HG03045 (cell line): ENCODE measurements at regions not wholly inside any gene's neighbourhood (a gene's known extent, or its start where the extent isn't known, plus 50 kb on each side); places are given as distances from the start of the nearest gene placed in this dataset.

Experiments
- ATAC-seq: cut with Tn5 transposase; IDR thresholded peaks from one replicate; pipeline ENCODE4 v1.9.1; 2021; ENCODE audit warnings: mild to moderate bottlenecking, moderate library complexity; ENCODE audit not compliant: unreplicated experiment

DNA sequence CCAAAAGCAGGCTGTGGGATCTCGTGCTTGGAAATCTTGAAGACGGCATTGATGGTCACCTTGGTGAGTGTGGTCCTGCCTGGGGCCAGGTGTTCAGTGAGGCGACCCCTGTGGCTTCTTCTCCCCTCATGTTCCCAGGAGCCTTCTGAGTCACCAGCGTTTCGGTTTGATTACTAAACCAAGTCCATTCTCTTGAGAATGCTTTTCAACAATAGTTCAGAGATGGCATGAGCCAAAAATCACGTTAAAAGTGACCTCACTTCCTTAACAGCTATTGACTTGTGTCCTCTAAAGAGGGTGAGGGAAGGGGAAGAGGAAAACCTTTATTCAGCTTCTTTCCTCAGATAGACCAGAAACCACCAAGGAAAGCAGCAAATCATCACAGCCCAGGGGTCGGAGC is 315.2 kb downstream of the GATA3 start:
- no peak for ATAC-seq

DNA sequence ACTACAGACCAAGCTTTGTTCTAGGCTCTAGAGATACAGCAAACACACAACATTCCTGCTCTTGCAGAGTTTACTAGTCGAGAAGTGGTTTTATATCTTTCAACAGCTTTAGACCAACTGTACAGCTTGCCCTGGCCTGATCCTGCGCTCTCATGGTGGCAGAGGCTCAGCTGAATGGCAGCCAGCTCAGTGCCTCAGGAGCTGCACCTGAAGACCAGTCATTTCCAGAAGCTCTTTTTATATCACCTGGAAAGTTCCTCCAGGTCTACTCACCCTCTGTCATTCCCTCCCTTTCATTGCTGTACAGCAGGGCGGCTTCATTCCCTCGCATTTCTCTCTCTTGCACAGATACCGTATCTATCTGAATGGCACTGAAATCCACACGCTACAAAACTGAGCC is 319.8 kb downstream of the GATA3 start:
- no peak for ATAC-seq

DNA sequence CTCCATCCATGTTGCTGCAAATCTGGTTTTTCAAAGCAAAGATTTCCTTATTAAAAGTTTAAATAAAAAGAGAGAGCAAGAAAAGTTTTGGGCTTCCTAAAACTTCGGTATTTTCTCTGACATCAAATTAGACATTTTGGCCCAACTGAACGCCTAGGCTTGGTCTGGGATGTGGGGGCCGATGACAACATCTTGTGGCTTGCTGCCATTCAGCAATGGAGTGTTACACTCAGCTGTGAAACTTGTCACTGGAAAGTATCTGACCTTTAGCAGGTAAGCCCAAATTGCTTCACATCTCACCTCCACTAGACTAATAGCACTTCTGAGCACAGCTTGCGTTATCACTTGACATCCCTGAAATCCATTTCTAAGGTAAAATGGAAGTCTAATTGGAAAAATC is 320.6 kb downstream of the GATA3 start:
- ATAC-seq = no peak

DNA sequence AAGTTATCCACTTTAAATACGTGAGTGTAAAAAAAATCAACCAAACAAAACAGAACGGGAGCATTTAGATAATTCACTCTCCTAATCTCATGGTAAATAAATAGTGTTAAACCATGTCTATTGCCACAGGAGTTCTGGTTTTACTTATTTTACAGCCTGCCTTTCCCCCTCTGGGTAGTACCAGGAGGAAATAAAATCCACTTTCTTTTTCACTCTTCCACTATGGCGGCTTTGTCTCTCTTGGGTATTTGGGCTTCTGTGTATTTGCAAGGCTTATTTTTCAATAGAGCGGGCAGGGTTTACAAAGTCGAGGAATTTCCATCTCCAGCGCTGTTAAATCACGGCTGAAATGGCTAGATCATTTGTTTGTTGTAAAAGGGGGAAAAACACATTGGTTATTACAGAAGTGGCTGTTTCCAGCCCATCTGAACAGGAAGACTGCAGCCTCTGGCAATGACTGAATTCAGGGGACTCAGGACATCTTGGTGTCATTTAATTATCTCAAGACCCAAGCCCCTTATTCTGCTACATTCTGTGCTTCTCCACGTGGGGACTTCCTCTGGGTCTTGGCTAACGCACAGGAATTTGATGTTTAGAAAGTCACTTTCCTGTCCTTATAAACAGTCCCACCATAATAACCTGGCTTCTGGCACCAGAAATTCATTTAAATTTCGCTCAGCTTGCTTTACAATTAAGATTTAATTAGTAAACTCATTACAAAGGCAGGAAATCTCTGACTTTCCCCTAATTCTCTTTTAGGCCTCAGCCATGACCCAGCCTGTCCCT is 323.9 kb downstream of the GATA3 start:
- no peak for ATAC-seq

DNA sequence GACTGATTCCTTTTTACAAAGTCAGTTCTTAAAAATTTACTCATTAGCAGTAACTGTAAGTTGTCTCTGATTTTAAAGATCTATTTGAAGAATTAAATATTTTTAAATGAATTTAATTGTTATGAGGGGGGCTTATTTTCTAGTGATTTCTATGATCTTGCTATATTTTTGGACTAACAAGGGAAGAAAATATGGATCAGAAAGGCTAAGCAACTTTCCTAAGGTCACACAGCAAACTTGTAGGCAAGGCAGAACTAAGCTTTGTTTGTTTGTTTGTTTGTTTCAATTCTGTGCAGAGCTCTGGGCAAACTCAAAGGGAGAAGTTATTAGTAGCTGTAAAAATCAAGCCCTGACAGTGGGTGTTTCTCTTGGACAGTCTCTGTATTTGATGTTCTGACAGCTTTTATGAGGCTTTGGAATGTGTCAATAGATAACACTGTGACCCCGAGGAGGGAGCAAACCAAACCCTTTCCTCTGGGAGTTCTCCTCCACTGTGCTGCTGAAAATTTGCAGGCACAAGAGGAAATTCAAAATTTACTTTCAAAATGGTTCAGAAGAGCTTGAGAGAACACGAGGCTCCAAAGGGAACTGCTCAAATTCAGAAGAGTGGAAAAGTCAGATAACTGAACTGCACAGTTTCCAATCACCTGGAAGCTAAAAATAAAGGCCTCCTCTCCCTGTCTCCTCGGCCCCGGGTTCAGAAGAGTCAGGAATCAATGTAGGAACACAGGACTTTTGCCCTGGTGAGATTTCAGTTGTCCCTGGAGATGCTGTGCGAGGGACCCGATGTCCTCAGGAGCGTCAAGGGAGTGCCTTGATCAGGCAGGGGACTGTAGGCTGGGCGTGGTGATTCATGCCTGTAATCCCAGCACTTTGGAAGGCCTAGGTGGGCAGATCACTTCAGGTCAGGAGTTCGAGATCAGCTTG is 325.7 kb downstream of the GATA3 start:
- no peak for ATAC-seq

DNA sequence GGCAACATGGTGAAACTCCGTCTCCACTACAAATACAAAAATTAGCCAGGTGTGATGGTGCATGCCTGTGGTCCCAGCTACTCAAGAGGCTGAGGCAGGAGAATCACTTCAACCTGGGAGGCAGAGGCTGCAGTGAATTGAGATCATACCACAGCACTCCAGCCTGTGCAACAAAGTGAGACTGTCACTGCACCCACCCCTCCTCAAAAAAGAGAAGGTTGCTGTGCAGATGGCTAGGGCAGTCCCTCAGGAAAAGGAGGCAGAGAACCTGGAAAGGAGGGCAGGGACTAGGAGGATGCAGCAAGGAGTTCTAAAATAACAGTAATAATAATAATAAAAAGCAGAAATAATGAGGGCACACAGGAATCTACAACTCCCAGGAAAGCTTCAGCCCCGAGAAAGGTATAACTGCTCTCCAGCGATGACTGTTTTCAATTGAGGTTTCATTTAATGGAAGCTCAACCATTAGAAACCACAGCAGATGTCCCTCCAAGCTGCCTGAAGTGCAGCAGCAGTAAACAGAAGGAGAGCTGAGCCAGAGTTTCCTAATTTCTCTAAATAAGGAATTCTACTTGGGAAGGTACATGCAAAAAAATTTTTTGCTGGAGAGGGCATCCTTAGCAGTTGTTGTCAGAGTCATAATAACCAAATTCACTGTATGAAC is 326.5 kb downstream of the GATA3 start:
- ATAC-seq = no peak

DNA sequence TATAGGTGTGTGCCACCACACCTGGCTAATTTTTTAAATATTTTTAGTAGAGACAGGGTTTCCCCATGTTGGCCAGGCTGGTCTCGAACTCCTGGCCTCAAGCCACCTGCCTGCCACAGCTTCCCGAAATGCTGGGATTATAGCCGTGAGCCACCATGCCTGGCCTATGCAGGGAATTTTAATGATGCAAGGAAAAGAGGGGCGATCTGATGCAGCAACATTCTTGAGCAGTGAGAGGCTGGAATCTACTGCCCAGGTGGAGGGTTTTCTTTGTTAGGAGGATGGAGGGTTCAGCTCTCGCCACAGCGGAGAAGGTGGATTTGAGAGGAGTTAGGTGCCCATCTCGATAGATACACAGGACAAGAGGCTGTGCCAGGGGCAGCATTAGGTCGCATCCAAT is 332.3 kb downstream of the GATA3 start:
- ATAC-seq = no peak

DNA sequence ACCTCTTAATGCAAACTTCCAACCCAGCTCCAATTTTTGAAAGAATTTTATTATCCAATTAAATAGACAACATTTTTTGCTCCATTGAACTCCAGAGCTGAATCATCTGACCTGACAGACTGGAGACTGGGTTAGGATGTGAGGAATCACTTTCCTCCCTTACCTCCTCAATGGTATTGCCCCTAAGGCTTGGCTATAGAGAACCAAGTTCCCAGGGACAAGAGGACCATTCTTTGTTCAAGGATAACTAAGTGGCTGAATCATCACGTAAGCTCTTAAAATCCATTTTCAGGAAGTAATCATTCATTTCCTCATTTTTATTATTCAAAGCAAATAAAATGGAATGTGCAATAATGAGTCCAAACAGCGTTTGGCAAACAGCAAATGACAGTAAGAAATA is 335.1 kb downstream of the GATA3 start:
- ATAC-seq = no peak

DNA sequence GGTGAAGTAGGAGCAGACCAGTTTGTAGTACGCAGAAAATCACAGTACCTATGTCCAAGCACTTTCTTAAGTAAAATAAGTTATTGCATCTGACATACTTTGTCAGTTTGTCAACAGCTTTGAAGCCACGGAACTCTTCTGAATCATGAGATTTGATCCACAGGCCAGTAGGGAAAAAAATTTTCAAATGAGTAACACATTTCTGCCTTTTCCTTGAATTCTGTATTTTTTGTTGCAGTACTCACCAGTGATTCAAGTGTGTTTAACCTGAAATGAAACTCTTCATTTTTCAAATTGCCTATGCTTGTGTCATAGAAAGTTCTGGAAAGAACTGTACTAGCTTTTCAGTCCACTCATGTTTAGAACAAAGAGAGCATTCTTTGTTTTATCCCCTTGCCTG is 337.7 kb downstream of the GATA3 start:
- ATAC-seq = no peak

DNA sequence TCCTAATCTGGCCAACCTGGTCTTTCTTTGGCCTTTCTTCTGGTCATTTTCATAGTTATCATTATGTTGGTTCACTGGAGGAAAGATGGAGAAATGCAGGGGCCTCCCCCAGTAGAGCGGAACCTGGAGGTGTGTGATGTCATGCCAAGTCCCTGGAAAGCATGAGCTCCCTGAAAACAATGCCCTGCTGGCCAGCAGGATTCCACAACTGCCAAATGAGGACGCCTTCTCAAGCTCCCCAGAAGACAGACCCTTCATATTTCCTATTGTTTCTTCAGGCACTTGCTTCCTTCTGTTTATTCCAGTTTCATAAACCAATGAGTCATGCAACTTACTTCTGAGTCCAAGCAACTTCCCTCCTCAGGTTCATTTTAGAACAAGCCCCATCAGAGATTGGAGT is 339.0 kb downstream of the GATA3 start:
- no peak for ATAC-seq

DNA sequence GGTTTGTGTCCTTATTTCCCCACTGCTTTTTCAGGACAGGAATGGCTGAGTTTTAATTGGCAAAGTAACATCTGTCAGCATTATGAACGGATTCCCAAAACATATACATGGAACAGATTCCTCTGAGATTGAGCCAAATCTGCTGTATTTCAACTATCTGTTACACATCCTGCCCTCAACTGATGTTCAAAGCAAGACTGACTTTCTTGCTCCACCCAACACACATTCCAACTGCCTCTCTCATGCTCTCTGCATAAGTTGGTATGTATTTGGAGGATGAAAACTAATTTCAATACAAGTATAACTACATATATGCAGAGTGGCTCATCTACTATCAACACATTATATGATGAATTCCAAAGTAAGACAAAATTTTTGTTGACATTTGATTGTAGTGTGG is 342.2 kb downstream of the GATA3 start:
- ATAC-seq = no peak

DNA sequence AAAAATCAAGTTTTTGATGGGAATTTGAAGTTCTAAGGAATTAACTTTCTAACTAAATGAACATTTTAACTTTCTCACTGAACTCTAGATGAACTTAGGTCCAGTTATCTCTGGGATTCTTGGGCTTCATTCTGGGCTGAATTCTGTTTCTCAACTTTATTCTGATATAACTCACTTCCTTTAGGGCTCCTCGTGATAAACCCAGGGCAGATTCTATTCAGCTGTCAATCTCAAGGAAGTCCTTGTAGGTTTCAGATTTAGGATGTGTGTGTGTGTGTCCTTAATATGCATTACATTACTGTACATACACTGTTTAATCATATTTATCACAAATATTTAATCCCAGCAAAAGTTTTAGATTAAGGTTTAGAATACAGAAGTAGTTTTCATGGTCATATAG is 344.3 kb downstream of the GATA3 start:
- no peak for ATAC-seq

DNA sequence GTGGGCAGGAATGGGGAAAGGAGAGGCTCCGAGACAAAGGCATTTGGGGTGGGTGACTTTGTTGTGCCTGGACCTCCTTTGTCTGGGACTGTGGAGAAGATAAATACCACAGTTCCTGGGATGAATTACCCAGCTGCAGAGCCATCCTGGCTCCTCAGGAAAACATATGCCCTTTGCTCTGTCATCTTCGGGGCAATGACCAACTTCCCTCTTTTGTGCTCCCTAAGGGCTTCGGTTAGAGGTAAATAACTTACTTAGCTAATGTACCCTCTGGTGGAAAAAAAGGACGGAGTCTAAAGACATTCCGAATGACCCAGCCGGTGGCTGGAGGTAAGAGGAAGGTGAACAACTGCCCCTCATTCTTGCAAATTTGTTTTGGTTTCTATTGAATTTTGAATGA is 345.7 kb downstream of the GATA3 start:
- no peak for ATAC-seq

DNA sequence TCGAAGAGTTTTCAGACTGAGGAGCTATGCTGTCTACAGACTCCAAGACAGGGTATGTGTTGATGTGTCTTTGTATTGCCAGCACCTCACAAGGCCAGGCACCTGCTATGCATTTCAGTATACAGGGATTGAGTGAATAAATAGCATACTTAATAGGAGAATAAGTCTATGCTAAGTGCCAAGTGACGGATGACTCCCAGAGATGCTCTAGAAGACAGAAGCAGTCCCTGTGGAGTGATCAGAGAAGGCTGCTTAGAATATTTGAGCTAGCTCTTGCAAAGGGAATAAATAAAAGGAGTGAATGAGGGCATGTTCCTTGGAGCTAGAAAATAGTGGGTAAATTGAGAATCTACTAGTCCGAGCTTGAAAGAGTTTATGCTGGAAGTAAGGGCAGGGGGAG is 346.4 kb downstream of the GATA3 start:
- ATAC-seq = no peak

DNA sequence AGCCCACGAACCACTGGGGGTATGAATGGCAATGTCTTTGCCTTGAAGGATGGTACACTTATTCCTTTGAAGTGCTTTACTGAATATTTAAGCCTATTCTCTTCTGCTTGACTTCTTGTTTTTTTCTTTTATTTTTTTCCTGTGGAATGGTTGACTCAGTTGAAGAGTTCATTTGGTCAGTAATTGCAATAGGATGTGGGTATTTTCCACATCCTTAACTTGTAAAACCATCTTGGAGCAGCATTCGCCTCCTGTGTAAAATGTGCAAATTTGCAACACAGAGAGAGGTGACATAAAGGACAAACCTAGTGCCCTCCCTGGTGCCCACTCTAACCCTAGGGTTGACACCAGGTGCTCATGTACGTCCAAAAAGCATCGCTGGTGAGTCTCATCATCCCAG is 347.0 kb downstream of the GATA3 start:
- no peak for ATAC-seq

DNA sequence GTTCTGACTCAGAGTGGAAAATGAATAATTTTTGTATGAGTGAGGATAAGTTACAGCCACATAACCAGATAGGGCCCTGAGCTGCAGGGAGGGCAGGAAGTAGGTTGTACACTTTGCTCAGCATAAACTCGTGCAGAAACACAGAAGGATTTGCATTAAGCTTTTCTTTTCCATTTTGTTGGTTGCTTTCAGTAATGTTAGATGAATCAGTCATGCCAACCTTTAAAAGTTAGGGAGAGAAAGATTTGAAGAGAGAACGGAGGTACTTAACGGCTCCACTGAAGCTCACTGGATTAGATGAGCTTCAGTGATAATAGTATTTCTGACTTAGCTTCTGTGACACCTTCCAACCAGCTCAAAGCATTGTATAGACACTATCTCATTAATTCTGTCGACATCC is 348.1 kb downstream of the GATA3 start:
- ATAC-seq = no peak

DNA sequence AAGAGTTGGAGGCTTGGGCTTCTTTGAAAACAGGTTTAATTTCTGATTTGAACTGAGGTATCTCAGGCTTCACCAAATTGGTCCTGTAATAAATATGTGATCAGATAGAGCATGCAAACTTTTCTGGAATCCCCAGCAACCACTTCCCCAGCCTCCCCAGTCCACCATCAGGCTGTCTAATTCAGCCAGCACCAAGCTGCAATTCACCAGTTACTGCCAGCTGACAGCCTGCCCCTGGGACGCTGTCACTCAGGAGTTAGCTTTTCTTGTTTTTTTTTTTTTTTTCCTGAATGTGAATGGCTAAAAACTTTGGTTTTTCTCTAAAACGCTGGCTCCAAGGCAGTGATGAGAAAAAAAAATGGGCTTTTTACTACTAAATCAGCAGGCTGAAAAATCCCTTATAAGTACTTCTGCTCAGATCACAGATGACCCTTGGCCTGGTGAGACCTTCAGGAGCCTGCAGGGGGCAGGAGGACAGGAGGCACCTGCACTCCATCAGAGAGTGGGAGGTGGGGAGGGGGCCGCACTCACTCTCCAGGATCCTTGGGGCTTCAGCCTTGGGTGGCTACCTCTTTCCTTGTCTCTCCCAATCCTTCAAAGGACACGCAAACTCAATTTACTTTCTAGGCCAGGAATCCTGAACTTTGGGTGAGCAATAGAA is 349.4 kb downstream of the GATA3 start:
- no peak for ATAC-seq

DNA sequence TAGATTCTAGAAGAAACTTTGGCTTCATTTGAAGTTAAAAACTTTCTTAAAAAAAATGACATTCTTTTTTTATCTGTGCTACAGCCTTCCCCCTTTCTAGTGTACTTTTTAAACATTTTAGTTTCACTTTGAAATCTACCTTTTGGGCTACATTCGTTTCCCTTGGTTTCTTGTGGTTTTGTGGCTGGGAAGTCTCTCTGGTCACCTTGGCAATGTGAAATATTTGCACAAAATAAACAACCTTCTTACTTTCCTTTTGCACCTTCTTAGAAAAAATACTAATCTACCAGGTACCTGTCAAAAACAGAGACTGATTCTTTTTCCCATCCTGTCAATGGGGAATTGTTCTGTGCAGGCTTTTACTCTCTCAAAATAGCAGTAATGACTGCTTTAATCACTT is 350.2 kb downstream of the GATA3 start:
- peak; percentile 74 for ATAC-seq

DNA sequence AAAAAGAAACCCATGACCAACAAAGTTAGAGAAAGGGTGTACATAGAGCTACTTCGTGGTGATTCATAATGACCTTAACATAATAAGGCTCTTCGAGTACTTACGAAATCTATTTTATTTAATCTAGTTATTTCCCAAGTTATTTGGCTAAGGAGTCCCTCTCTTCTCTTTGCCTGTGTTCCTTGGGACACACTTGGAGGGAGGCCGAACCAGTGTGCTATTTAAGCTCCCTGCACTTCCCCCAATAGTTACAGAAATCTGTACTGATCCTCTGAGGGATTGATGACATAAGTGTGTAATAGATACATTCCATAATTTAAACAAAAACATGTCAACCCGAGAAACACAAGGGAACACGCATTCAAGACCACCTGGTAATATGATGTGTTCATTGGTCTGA is 351.1 kb downstream of the GATA3 start:
- no peak for ATAC-seq

DNA sequence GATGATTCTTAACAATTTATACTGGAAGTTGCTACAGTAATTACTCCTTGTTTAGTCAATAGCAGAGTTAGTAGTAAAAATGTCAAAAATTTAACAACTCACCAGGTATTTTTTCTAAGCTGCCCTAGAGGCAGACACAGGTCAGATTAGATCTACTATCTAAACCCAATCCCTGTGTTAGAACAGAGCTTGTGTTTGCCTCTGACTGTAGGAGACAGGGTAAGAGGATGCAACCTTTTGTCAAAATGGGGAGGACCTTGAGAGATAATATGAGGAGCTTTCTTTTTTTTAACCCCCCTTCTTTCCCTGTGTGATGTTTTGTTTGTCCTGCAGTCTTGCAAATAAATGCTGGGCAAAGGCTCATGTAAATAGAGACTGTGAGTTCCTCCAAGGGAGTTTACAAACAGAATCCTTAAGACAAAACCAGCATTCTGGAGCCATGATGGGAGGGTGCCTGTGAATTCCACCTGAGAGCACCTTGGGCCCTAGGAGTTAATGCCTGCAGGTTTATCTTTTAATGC is 353.1 kb downstream of the GATA3 start:
- ATAC-seq = no peak

DNA sequence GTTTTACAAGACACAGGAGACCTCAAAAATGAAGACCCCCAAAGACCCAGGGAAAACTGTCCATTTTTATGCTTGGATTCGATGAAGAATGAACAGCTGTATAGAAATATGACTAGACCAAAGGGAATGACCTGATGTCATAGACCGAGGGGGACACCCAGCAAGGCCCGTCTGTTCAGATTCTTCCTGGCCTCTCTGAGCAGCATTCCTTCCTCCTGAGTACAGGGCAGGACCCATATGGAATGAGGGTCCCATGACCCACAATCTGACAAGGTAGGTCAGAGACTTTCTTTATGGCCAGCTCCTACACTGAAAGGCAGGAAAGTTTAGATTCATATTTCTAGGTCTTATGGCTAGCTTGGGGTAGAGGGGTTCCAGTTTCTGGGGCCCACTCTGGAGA is 356.0 kb downstream of the GATA3 start:
- ATAC-seq = no peak
